Esophagus squamous epithelium (tissue), 4 donors: ENCODE measurements at regions not wholly inside any gene's neighbourhood (a gene's known extent, or its start where the extent isn't known, plus 50 kb on each side); places are given as distances from the start of the nearest gene placed in this dataset.

ENCODE experiments used
- CTCF ChIP-seq, 6 experiments: fragments of 450-650 bp in 4 of 6; fragments of 200-600 bp in 2 of 6; sonication (generic) in 2 of 6; IDR thresholded peaks; one replicate each; pipeline ENCODE4 v1.5.1; 2016 to 2019; ENCODE audit warnings: antibody characterized with exemption in 6 of 6, mild to moderate bottlenecking in 4 of 6, moderate library complexity in 4 of 6
- POLR2A ChIP-seq, 4 donors: fragments of 450-650 bp; IDR thresholded peaks; one replicate each; pipeline ENCODE4 v1.6.1; 2017; ENCODE audit warnings: antibody characterized with exemption in 4 of 4, mild to moderate bottlenecking in 4 of 4, moderate library complexity in 3 of 4

- no peak for TF ChIP-seq POLR2A (IDR thresholded peaks at IDR 0.05)
- no peak for TF ChIP-seq CTCF (IDR thresholded peaks at IDR 0.05)
These were observed 341.4 kb upstream of the ACTBL2 start for GRCh38 chr5:57824047-57824446.
